ENCODE measurements at regions not wholly inside any gene's neighbourhood (a gene's known extent, or its start where the extent isn't known, plus 50 kb on each side); places are given as distances from the start of the nearest gene placed in this dataset.
"Not testable (repeated sequence)": the region's sequence is repeated elsewhere in the genome, so short reads cannot be mapped to it uniquely, and the experiment has no call there.

DNA sequence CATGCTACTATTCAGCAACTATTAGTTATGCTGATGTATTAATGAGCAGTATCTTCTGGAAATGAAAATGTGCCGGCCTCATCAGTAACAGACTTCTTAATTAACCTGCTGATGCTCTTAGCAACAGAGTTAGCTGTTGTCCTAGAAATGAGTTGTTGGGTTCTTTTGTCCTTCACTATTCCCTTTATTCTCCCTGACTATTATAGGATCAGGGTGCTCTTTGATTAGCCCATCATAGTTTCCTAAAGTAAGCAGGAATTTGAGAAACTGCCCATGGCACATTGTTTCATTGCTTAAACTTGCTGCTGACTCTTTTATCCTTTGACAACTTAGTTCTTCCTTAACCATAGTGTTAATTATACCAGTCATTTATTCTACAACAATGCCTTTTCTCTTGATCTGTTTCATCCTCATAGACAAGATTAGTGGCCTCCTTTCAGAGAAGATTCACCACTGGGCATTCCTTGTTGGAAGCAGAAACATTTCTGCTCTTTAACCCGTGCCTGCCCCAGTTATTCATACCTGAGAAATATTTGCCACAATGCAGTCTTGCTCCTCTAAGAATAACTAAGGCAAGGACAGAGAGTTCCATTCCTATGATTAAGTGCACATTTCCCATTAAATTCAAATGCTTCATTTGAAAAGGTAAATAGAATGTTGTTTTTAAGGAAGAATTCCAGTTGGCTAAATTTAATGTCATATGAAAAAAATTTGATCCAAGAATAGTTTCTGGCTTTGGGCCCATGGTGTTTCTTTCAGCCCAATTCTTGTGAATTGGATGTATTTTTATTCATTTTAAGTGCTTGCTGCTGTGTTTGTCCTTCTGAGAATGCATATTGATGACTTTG, 573.3 kb upstream of the TBL1XR1 start:
- no peak for DNase-seq

DNA sequence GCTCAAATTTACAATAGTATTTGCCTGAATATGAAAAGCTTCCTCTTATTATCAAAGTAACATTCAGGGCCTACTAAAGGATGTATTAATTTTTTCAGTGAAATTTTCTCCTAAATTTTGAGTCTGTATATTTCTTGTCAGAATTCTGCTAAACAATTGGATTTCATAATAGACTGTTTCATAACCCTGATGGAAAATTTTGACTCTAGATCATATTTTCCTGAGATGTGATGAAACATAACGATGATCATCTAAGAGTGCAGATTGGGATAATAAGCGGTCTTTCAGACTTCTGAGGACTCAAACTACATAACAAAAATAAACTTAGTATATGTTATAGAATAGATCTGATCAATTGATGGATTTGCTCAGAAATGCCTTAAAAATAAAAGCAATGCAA, 574.5 kb upstream of the TBL1XR1 start:
- no peak for DNase-seq

DNA sequence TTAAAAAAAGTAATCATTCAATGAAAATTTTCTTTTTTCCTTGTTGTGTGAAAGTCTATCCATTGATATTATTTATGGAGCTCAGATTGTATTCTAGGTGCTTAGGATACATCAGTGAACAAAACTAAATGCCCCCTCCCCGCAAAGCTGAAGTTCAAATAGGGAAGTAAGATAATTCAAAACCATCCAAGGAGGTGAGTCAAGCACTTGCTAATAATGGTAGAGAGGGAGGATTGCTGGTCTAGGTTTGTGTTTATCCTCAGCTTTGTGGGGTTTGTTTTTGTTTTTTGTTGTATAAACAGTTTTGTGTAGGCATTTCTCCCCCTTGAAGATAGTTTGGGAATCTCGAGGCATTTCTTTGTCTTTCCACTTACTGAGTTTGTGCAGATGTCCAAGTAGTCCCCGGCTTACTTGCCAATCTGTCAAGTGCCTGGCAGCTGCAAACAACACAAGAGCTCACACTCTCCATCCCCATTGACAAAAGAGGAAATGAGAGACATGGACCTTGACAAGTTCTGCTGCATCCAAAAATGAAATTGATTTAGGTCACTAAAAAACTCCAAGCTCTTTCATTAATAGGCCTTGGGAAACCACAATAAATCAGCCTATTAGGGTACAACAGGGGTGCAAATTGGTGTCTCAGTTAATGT, 575.8 kb upstream of the TBL1XR1 start:
- peak; percentile 65 for DNase-seq

DNA sequence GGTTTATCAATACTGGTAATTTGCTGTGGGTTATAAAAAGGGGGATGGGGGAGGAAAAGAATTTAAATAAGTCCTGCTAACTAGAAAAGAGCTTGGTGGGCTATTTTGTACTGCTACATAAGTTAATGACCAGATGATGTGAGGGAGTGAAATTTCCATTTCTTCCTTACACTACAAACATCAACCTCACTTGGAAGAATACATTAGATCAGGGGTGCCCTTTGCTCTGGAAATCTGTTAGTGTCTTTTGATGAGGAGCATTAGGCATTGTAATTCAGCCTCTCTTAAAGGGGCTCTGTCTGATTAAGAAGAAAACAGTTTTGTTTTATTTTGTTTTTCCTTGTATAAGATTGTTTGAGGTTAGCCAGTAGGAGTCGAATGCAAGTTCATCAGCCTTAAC, 576.4 kb upstream of the TBL1XR1 start:
- DNase-seq = no peak

DNA sequence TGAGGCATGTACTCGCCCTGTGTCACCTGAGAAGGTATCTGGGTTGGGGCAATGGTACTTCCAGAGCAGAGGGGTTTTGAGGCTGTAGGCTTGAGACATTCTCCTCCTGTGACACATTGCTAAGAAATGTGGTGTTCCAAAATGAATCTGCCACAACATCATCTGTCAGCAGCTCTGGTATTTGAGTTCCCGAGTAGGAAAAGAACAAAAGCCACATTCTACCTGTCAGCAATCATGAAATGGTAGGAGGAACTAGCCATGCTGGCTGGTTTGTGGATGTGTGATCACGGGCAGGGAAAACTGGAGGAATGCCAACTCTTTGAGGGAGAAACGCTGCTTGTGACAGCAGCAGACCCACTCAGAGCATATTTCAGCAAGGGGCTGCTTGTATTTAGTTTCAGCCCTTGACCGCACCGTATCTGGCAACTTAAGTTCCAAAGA, 579.4 kb upstream of the TBL1XR1 start:
- DNase-seq = peak; percentile 70

DNA sequence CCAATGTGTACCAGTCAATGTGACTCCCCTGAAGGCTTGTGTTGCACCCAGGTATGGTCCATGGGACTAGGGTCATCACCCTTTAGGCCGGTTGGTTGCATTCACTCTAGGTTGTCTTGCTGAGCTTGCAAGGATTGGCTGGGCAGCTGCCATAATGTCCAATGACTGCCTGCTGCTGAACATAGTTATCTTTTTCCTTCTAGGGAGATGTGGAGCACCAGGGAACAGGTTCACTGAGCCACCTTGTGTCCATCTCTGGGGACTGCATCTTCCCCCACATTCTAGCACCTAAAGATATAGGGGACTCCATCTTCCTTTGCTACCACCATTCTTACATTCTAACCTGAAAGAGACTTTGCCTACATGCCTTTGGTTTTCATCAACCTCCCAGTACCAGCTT, 580.4 kb upstream of the TBL1XR1 start:
- DNase-seq = peak; percentile 49

DNA sequence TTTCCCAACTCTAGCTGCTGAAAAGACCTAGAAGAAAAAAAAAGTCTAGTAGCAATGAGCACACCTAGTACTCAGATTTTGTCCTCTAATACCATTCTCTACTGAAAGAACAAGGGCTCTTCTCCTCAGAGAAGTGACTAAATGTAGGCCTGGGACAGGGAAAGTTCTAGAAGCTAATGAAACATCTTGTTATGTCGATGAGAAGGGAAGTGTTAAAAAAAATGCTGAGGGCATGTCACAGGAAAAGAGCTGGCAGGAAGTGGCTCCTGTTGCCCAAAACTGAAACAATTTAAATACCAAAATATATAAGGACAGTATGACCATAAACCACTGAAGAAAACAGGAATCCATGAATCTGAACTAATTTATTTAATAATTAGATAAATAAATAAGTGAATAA, 581.4 kb upstream of the TBL1XR1 start:
- no peak for DNase-seq

DNA sequence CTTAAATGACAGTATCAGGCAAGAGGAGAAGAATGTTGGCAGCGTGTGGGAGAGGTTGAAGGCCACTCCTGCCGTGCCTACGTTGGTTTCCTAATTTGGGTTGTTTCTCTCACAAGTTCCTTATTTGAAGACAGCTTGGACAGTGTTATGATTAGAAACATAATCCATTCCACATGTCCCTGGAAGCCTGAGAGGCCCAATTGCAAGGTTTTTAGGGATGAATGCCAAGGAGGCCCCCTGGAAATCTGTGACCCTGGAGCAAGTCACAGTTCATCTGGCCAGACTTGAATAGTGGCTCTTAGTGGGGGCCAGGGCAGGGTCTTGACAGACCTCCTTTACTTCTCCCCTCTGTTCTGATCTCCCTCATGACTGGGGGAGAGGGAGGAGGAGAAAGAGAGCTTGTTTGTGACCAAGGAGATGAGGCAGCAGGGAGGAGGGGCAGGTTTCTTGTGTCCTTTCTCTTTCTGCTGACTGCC, 584.4 kb upstream of the TBL1XR1 start:
- no peak for DNase-seq

DNA sequence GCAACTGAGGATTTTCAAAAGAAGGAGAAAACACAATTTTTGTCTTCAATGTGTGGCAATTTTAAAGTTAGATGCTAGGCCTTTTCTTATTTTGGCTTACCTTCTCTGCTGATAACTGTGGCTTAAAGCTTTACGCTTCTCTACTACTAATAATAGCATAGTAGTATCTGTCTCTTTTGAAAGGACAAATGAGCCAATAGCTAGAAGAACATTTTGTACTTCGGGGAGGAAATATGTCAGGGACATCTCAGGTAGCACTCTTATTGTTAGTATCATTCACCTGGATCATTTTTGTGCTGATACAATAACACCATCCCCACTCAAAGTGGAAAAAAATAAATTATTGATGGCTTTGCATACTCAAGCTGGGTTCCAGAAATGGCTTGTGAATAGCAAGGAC, 586.1 kb upstream of the TBL1XR1 start:
- DNase-seq = no peak

DNA sequence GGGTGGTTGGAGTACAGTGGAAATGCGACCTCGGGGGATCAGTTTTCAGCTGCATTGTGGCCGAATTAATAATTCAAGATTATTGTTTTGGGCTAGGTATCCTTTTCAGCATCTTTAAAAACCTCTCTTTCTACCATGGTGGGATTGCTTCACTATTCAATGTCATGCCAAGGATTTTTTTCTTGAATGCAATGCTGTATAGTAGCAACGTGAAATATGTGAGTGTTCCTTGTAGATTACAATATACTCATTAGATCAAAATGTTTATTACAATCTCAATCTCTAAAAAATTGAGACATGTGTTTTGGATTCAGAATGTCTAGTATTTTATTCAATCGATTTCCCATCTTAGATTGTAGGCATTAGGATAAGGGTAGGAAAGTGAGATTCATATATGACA, 586.5 kb upstream of the TBL1XR1 start:
- no peak for DNase-seq

DNA sequence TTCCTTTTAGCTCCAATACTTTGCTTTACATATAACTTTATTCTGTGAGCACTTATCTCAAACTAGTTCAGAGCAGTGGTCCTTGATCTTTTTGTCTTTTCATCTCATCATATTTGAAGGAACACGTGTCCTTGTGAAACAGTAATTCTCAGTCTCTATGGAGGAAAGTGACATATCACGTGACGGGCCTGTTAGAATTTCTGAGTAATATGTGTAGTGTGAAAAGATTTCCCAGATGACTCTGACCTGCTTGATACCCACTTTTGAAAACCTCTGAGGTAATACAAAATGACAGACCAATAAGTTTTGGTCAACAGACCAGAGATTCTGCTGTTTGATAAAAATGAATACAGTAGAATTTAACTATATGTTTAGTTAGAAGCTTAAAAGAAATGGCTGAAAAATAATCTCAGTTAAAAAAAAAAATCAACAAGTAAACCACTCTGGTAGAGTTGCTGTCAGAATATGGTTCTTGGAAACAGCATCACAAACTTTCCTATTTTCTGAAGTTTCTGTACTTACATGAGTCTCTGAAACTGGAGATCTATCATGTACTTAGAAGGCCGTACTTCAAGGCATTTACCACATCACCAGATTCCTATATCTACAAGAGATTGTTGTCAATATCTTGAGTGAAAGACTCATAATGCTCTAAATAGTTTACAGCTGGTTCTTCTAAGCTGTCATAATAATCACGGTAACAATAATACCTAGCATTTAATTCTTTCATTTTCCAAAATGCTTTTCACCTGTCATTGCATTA, 590.2 kb upstream of the TBL1XR1 start:
- DNase-seq = no peak

DNA sequence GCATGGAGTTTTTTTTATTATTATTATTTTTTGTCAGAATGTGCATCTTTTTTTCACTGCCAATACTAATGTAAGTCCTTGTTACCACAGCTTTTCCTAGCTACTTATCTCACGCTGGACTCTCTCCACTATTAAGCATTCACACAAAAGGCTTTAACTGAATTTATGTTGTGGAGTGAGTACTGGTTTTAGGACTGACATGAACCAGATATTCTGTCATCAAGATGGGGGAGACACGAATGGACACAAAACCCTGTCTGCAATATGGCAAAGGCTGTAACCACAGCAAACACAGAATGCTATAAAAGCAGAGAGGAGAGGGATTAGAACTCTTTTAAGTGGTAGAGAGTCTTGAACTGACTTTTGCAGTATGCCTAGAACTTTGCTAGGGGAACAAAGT, 592.2 kb upstream of the TBL1XR1 start:
- no peak for DNase-seq

DNA sequence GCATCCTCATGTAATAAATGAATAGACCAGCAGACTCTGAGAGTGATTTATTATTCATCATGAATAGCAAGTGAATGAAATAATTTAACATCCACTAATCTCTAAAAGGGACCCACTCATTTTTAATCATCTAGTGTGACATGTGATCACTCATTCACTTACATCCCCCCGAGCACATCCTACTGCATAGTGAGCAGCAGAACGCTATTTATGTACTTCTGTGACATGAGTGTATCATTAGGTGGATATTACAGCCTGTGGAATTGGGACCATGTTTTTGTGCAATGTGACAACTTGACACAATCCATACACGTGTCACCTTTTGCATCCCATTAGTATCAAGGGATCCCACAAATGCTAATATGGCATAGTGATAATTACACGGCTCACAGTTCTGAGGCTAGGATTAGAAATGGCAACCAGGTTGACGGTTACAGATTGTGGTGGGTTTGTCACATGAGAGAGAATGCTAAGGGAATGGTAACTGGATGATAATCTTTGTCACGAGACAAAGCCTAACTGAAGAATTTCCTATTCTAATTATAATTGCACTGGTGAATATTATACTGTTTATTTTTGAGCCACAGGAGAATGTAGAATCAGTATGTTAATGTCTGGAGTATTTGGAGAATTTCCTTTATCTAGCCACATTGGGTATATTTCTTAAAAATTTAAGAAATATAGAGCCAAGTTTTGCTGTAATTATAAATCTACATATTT, 595.2 kb upstream of the TBL1XR1 start:
- DNase-seq = no peak

DNA sequence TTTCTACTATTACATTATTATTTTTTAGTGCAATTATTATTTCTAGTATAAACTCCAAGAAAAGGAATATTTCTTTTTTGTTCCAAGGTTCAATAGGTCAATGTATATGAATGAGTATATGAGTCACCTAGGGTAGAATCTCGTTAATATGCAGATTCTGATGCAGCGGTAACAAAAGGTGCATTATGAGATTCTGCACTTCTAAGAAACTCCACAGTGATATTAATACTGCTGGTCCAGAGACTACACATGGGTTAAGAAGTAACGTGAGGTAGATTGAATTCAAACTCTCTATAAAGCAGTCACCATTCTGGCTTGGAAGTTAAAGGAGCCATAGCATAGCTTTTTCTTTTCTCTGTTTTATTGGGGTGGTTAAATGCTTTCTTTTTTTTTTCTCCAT, 596.2 kb upstream of the TBL1XR1 start:
- DNase-seq = no peak

DNA sequence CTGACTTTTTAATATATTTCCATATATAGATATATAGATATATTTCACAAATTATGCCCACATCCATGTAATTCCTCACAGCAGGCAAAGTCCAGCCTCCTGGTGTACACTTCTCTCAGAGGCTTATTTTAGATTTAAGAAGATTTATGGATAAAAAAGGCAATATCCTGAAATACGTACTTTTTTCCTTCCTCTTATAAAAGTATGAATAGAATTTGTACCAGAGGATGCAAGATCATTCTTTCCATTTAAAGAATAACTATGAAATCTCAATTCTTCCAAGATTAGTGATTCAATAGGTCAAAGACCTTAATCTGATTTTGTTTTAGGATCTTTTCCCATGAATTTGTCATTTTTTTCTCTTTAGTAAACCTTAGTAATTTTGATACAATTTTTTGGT, 597.9 kb upstream of the TBL1XR1 start:
- no peak for DNase-seq

DNA sequence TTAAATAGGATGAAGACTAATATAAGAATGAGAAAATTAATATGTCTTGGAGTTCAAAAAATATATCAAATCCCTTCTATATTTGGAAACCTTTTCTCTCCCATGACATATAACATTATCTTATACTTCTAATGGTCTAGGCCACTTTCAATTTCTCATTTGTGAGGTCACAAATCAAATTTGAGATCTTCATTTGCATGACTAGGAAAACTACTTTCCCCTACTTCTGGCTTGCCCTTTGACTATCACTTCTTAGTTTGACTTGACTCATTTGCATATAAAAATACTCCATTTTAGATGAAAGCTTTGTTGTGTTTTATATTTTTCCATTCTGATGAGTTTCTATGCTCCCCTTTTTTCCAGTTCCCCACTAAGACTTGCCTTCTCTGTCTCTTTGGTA, 598.6 kb upstream of the TBL1XR1 start:
- no peak for DNase-seq

DNA sequence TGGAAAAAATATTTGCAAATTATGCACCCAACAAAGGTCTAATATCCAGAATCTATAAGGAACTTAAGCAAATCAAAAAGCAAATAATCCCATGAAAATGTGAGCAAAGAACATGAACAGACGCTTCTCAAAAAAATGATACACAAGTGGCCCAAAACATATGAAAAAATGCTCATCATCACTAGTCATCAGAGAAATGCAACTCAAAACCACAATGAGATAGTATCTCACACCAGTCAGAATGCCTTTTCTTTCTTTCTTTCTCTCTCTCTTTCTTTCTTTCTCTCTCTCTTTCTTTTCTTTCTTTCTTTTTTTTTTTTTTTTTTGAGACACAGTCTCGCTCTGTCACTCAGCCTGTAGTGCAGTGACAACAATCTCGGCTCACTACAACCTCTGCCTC, 602.9 kb upstream of the TBL1XR1 start:
- DNase-seq = not testable (repeated sequence)

DNA sequence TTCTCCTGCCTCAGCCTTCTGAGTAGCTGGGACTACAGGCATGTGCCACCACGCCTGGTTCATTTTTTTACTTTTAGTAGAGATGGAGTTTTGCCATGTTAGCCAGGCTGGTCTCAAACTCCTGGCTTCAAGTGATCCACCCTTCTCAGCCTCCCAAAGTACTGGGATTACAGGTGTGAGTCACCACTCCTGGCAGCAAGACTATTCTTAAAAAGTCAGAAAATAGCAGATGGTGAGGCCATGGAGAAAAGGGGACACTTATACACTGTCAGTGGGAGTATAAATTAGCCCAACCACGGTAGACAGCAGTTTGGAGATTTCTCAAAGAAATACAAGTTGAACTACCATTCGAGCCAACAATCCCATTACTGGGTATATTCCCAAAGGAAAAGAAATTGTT, 603.3 kb upstream of the TBL1XR1 start:
- no peak for DNase-seq

DNA sequence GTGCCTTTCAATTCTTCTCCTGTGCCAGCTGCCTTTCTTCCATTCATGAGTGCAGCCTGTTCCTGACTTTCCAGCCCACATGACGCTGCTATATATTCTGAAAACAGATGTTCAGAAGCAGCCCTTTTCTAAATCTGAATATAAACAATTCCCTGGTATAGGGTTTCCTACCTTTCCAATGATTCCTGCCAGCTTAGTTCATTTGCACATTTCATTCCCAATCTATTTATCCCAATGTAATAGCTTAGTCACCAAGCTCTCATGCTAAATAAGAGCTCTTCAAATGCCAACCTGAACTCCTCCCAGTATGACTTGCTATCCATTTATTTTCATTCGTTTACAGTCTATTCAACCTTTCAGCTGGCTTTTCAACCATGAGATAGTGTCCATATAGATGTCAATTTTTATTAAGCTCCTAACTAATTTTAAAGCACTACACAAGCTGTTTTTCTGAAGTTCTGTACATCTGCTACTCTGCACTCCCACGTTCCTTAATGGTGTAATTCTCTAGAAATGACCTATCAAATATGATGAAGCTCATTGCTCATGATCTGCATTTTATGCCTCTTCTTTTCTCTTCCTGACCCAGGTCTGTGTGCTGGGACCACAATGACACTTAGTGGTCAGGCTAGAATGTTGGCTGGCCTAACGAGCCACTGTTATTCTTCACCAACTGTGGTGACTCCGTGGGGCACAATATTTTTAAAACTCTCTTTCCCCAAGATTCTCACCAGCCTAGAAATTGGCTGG, 605.0 kb upstream of the TBL1XR1 start:
- peak; percentile 89 for DNase-seq

DNA sequence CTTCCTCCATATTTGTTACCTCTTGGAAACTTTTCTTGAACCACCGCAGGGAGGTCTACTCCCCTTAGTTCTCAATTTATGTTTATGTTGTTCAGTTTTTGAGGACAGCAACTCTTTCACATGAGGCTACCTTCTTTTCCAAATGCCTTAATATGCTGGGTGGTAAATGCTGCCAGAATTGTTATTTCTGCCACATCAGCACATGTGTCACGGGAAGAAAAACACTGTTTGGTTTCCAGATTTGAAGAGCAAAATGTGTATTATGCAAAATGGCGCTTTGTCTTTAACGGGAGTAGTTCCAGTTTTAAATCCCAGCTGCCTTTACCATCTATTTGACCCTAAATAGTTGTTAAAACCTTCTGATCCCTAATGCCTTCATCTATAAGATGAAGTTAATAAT, 606.2 kb upstream of the TBL1XR1 start:
- no peak for DNase-seq

DNA sequence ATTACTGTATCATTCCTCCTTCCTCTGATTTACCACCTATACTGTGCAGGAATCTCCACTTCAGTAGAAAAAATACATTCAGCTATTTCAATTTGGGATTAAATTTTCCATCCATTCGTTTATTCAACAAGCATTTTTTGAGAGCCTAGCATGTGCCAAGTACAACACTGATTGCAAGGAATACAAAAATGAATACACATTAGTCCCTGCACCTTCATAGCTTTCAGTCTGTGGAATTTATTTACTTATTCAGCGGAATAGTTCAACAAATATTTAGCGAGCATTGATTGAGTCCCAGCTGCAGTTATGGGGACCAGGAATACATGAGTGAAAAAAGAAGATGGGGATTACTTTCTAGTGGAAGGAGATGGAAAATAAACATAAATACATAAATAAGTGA, 606.8 kb upstream of the TBL1XR1 start:
- peak; percentile 16 for DNase-seq

DNA sequence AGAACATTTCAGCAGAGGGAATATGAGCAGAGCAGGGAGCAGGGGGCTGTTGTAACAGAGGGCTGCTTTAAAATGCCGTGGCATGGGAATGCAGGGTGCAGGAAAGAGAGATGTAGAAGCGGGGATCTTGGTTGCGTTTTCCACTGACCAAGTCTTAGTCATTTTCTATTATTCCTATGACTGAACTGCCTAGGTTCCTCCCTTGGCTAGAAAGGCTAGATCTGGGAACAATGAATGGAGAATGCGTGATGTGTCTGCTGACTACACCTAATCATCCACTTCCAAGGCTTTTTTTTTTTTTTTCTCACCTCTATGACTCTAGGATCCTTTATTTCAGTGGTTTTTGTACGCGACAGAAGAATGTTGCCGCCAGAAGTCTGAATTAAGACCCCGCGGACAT, 607.4 kb upstream of the TBL1XR1 start:
- DNase-seq = no peak
